Esophagus muscularis mucosa (tissue), 4 donors: ENCODE measurements at regions not wholly inside any gene's neighbourhood (a gene's known extent, or its start where the extent isn't known, plus 50 kb on each side); places are given as distances from the start of the nearest gene placed in this dataset.

Experiments used
- EP300 ChIP-seq: sonication (generic); formaldehyde crosslinking; IDR thresholded peaks from one replicate; pipeline ENCODE4 v1.6.1; 2017; ENCODE audit warnings: antibody characterized with exemption
- POLR2A ChIP-seq: fragments of 450-650 bp; IDR thresholded peaks from one replicate; pipeline ENCODE4 v1.6.1; 2017; ENCODE audit warnings: antibody characterized with exemption, moderate library complexity, mild to moderate bottlenecking, low read depth
- TF ChIP-seq, protein P1 (sequence below), 3 experiments: fragments of 200-600 bp in 2 of 3; fragments of 450-650 bp in 1 of 3; sonication (generic) in 2 of 3; IDR thresholded peaks; one replicate each; pipeline ENCODE4 v1.5.1; 2017 to 2019; ENCODE audit warnings: antibody characterized with exemption in 3 of 3, mild to moderate bottlenecking in 2 of 3, moderate library complexity in 1 of 3

DNA sequence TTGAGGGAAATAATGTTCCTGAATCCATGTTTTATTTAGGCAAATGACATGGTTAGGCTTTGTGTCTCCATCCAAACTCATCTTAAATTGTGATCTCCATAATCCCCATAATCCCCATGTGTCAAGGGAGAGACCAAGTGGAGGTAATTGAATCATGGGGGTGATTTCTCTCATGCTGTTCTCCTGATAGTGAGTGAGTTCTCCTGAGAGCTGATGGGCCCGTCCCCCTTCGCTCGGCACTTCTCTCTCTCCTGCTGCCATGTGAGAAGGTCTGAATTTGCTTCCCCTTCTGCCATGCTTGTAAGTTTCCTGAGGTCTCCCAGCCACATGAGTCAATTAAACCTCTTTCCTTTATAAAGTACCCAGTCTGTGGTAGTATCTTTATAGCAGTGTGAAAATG lies 563.0 kb upstream of the NR3C2 start:
- no peak for TF ChIP-seq EP300
- TF ChIP-seq, protein P1, sequence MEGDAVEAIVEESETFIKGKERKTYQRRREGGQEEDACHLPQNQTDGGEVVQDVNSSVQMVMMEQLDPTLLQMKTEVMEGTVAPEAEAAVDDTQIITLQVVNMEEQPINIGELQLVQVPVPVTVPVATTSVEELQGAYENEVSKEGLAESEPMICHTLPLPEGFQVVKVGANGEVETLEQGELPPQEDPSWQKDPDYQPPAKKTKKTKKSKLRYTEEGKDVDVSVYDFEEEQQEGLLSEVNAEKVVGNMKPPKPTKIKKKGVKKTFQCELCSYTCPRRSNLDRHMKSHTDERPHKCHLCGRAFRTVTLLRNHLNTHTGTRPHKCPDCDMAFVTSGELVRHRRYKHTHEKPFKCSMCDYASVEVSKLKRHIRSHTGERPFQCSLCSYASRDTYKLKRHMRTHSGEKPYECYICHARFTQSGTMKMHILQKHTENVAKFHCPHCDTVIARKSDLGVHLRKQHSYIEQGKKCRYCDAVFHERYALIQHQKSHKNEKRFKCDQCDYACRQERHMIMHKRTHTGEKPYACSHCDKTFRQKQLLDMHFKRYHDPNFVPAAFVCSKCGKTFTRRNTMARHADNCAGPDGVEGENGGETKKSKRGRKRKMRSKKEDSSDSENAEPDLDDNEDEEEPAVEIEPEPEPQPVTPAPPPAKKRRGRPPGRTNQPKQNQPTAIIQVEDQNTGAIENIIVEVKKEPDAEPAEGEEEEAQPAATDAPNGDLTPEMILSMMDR (IDR thresholded peaks at IDR 0.05): no peak
- no peak for TF ChIP-seq POLR2A
